OCI-LY1 (cell line): ENCODE measurements at regions not wholly inside any gene's neighbourhood (a gene's known extent, or its start where the extent isn't known, plus 50 kb on each side); places are given as distances from the start of the nearest gene placed in this dataset.

Experiments used
- H2AFZ ChIP-seq: fragments of 200-600 bp; sonication (generic), shearing (Covaris generic); 2 replicates; pipeline ENCODE4 v1.6.0; 2014; ENCODE audit warnings: antibody characterized with exemption, mild to moderate bottlenecking, low read length
- H3F3A ChIP-seq: fragments of 200-600 bp; sonication (generic), shearing (Covaris generic); 2 replicates; pipeline ENCODE4 v1.6.0; 2014; ENCODE audit warnings: mild to moderate bottlenecking, antibody characterized with exemption, low read length, moderate library complexity; ENCODE audit not compliant: insufficient read depth
- H3K27ac ChIP-seq: fragments of 200-600 bp; sonication (generic); 2 replicates; pipeline ENCODE4 v1.5.1; 2014; ENCODE audit warnings: low read length, mixed run types, mild to moderate bottlenecking, low read depth; ENCODE audit not compliant: poor library complexity, severe bottlenecking
- H3K27me3 ChIP-seq: fragments of 200-600 bp; sonication (generic); 2 replicates; pipeline ENCODE4 v1.6.0; 2014; ENCODE audit warnings: antibody characterized with exemption, mild to moderate bottlenecking, low read length, moderate library complexity; ENCODE audit not compliant: insufficient read depth
- H3K36me3 ChIP-seq: fragments of 200-600 bp; sonication (generic); 2 replicates; pipeline ENCODE4 v1.6.1; 2014; ENCODE audit warnings: mild to moderate bottlenecking, antibody characterized with exemption, low read length, moderate library complexity, mixed read lengths; ENCODE audit not compliant: insufficient read depth
- H3K4me1 ChIP-seq: fragments of 200-600 bp; sonication (generic); 2 replicates; pipeline ENCODE4 v1.5.1; 2014; ENCODE audit warnings: mild to moderate bottlenecking, low read length, moderate library complexity; ENCODE audit not compliant: insufficient read depth, severe bottlenecking
- H3K4me2 ChIP-seq: fragments of 200-600 bp; sonication (generic), shearing (Covaris generic); 2 replicates; pipeline ENCODE4 v1.6.1; 2014; ENCODE audit warnings: low read length
- H3K4me3 ChIP-seq: fragments of 200-600 bp; sonication (generic); 2 replicates; pipeline ENCODE4 v1.5.1; 2014; ENCODE audit warnings: low read length, low read depth, mild to moderate bottlenecking, mixed read lengths; ENCODE audit not compliant: poor library complexity, severe bottlenecking
- H3K79me2 ChIP-seq: fragments of 200-600 bp; shearing (Covaris generic); 2 replicates; pipeline ENCODE4 v1.6.1; 2016; ENCODE audit warnings: mixed run types, low read length, mixed read lengths; ENCODE audit not compliant: insufficient read depth
- H3K9ac ChIP-seq: fragments of 200-600 bp; sonication (generic), shearing (Covaris generic); 2 replicates; pipeline ENCODE4 v1.6.1; 2014; ENCODE audit warnings: mild to moderate bottlenecking, low read length, mixed read lengths
- H3K9me2 ChIP-seq: fragments of 200-600 bp; sonication (generic), shearing (Covaris generic); 2 replicates; pipeline ENCODE4 v1.6.1; 2014; ENCODE audit warnings: low read depth, mild to moderate bottlenecking, low read length, mixed read lengths
- H3K9me3 ChIP-seq: fragments of 200-600 bp; shearing (Covaris generic); 2 replicates; pipeline ENCODE4 v1.6.1; 2014; ENCODE audit warnings: low read length, mixed read lengths
- H4K20me1 ChIP-seq: fragments of 200-600 bp; sonication (generic), shearing (Covaris generic); 2 replicates; pipeline ENCODE4 v1.6.0; 2016; ENCODE audit warnings: mild to moderate bottlenecking, low read length; ENCODE audit not compliant: insufficient read depth
- EZH2 ChIP-seq: fragments of 200-600 bp; sonication (generic), shearing (Covaris generic); IDR thresholded peaks from 2 replicates; pipeline ENCODE4 v1.8.0; 2017; ENCODE audit warnings: borderline replicate concordance, mixed run types, mild to moderate bottlenecking, antibody characterized with exemption, low read length, moderate library complexity, mixed read lengths
- TF ChIP-seq, protein P1 (sequence below): fragments of 200-600 bp; sonication (generic), shearing (Covaris generic); IDR thresholded peaks from 2 replicates; pipeline ENCODE4 v1.5.1; 2017; ENCODE audit warnings: mild to moderate bottlenecking, antibody characterized with exemption, low read length, moderate library complexity, mixed read lengths

GRCh38 chr4:41325901-41326300, 69.2 kb downstream of the UCHL1 start:
- H2AFZ ChIP-seq: no peak overlapping the region
- no peaks in the 10 kb centered on the region for H3K9me3 ChIP-seq
- H3K9ac ChIP-seq: no peak overlapping the region
- H3K4me2 ChIP-seq: no peak overlapping the region
- H4K20me1 ChIP-seq: no peaks in the 10 kb centered on the region
- no peaks in the 10 kb centered on the region for H3K36me3 ChIP-seq
- H3K9me2 ChIP-seq: no peaks in the 10 kb centered on the region
- H3K27ac ChIP-seq: no peak overlapping the region
- no peaks in the 10 kb centered on the region for H3F3A ChIP-seq
- H3K4me3 ChIP-seq: no peak overlapping the region
- H3K27me3 ChIP-seq: no peaks in the 10 kb centered on the region
- H3K79me2 ChIP-seq: no peaks in the 10 kb centered on the region
- H3K4me1 ChIP-seq: no peaks in the 10 kb centered on the region
- no peak for TF ChIP-seq EZH2
- TF ChIP-seq, protein P1, sequence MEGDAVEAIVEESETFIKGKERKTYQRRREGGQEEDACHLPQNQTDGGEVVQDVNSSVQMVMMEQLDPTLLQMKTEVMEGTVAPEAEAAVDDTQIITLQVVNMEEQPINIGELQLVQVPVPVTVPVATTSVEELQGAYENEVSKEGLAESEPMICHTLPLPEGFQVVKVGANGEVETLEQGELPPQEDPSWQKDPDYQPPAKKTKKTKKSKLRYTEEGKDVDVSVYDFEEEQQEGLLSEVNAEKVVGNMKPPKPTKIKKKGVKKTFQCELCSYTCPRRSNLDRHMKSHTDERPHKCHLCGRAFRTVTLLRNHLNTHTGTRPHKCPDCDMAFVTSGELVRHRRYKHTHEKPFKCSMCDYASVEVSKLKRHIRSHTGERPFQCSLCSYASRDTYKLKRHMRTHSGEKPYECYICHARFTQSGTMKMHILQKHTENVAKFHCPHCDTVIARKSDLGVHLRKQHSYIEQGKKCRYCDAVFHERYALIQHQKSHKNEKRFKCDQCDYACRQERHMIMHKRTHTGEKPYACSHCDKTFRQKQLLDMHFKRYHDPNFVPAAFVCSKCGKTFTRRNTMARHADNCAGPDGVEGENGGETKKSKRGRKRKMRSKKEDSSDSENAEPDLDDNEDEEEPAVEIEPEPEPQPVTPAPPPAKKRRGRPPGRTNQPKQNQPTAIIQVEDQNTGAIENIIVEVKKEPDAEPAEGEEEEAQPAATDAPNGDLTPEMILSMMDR: no peak

- H3K4me1 ChIP-seq: no peaks in the 10 kb centered on the region
- no peak overlapping the region for H3K4me2 ChIP-seq
- no peaks in the 10 kb centered on the region for H3K79me2 ChIP-seq
- H3K9me2 ChIP-seq: no peaks in the 10 kb centered on the region
- H3K9me3 ChIP-seq: no peaks in the 10 kb centered on the region
- no peak overlapping the region for H3K4me3 ChIP-seq
- no peak overlapping the region for H3K9ac ChIP-seq
- H3K27ac ChIP-seq: no peak overlapping the region
- H3K36me3 ChIP-seq: no peaks in the 10 kb centered on the region
- TF ChIP-seq, protein P1: no peak
- no peak for TF ChIP-seq EZH2
- H3F3A ChIP-seq: no peaks in the 10 kb centered on the region
- no peaks in the 10 kb centered on the region for H3K27me3 ChIP-seq
- no peak overlapping the region for H2AFZ ChIP-seq
- no peaks in the 10 kb centered on the region for H4K20me1 ChIP-seq
Observed at GRCh38 chr4:41326776-41327175, 70.0 kb downstream of the UCHL1 start.

- H3K4me2 ChIP-seq: no peak overlapping the region
- H3K27me3 ChIP-seq: no peaks in the 10 kb centered on the region
- no peaks in the 10 kb centered on the region for H3F3A ChIP-seq
- H2AFZ ChIP-seq: no peak overlapping the region
- no peak overlapping the region for H3K27ac ChIP-seq
- no peaks in the 10 kb centered on the region for H3K9me3 ChIP-seq
- no peaks in the 10 kb centered on the region for H3K36me3 ChIP-seq
- H4K20me1 ChIP-seq: no peaks in the 10 kb centered on the region
- H3K9me2 ChIP-seq: no peaks in the 10 kb centered on the region
- H3K79me2 ChIP-seq: no peaks in the 10 kb centered on the region
- H3K9ac ChIP-seq: no peak overlapping the region
- H3K4me3 ChIP-seq: no peak overlapping the region
- no peak for TF ChIP-seq EZH2
- TF ChIP-seq, protein P1: no peak
- no peaks in the 10 kb centered on the region for H3K4me1 ChIP-seq
Observed at GRCh38 chr4:41327770-41328169, 71.0 kb downstream of the UCHL1 start.
